B cell (primary cell): ENCODE measurements at regions not wholly inside any gene's neighbourhood (a gene's known extent, or its start where the extent isn't known, plus 50 kb on each side); places are given as distances from the start of the nearest gene placed in this dataset.

Source experiments
- CTCF ChIP-seq: fragments of 200-600 bp; IDR thresholded peaks from one replicate; pipeline ENCODE4 v1.8.0; 2022; ENCODE audit warnings: antibody characterized with exemption, mild to moderate bottlenecking
- EZH2 ChIP-seq: IDR thresholded peaks from 2 replicates; pipeline ENCODE4 v1.6.1; 2012; ENCODE audit warnings: borderline replicate concordance, low read depth, mild to moderate bottlenecking, moderate library complexity, low read length; ENCODE audit not compliant: insufficient read depth, poor library complexity, severe bottlenecking

GRCh38 chr6:141244366-141244765, 888.4 kb upstream of the GJE1 start:
- TF ChIP-seq CTCF (no peak), EZH2 (no peak)
